Neural crest cell (in vitro differentiated cells): ENCODE measurements at regions not wholly inside any gene's neighbourhood (a gene's known extent, or its start where the extent isn't known, plus 50 kb on each side); places are given as distances from the start of the nearest gene placed in this dataset.

Experiments
- DNase-seq: peaks from one replicate; pipeline ENCODE4 v3.0.0; 2021; ENCODE audit warnings: low read depth, mixed read lengths, low spot score
- H3K27ac Mint-ChIP-seq: one replicate; pipeline ENCODE4 v1.8.0; 2021; ENCODE audit warnings: mild to moderate bottlenecking, mixed read lengths; ENCODE audit not compliant: unreplicated experiment
- H3K27me3 Mint-ChIP-seq: 2 replicates; pipeline ENCODE4 v1.8.0; 2021; ENCODE audit warnings: low read depth, mild to moderate bottlenecking, mixed read lengths
- H3K36me3 Mint-ChIP-seq: 2 replicates; pipeline ENCODE4 v1.8.0; 2021; ENCODE audit warnings: low read depth, mild to moderate bottlenecking, mixed read lengths
- H3K4me1 Mint-ChIP-seq: 2 replicates; pipeline ENCODE4 v1.8.0; 2021; ENCODE audit warnings: mixed read lengths
- H3K4me3 Mint-ChIP-seq: one replicate; pipeline ENCODE4 v1.8.0; 2021; ENCODE audit warnings: mild to moderate bottlenecking, mixed read lengths
- H3K9me3 Mint-ChIP-seq: 2 replicates; pipeline ENCODE4 v1.8.0; 2021; ENCODE audit warnings: mixed read lengths
- CTCF ChIP-seq: fragments of 200-600 bp; sonication (generic); conservative IDR thresholded peaks from 2 replicates; pipeline ENCODE4 v1.5.0; 2021; ENCODE audit warnings: antibody characterized with exemption, mild to moderate bottlenecking

GRCh38 chr7:119969763-119970162, 303.2 kb upstream of the KCND2 start:
- peaks cover 6% of the 10 kb centered on the region for H3K4me1 Mint-ChIP-seq
- H3K27me3 Mint-ChIP-seq, result no peaks in the 10 kb centered on the region
- H3K4me3 Mint-ChIP-seq, result no peak overlapping the region
- TF ChIP-seq CTCF, result no peak
- DNase-seq, result no peak
- H3K27ac Mint-ChIP-seq, result no peak overlapping the region
- no peaks in the 10 kb centered on the region for H3K9me3 Mint-ChIP-seq
- H3K36me3 Mint-ChIP-seq, result no peaks in the 10 kb centered on the region

GRCh38 chr7:119974972-119975371, 298.0 kb upstream of the KCND2 start:
- Mint-ChIP-seq H3K4me1 (no peaks in the 10 kb centered on the region), H3K36me3 (no peaks in the 10 kb centered on the region), H3K27me3 (no peaks in the 10 kb centered on the region), H3K9me3 (no peaks in the 10 kb centered on the region), H3K4me3 (no peak overlapping the region), H3K27ac (no peak overlapping the region)
- no peak for DNase-seq
- TF ChIP-seq CTCF, result no peak

GRCh38 chr7:119982884-119983283, 290.1 kb upstream of the KCND2 start:
- no peak for TF ChIP-seq CTCF
- H3K27me3 Mint-ChIP-seq, result no peaks in the 10 kb centered on the region
- no peak overlapping the region for H3K27ac Mint-ChIP-seq
- no peaks in the 10 kb centered on the region for H3K36me3 Mint-ChIP-seq
- no peak for DNase-seq
- no peak overlapping the region for H3K4me3 Mint-ChIP-seq
- no peaks in the 10 kb centered on the region for H3K4me1 Mint-ChIP-seq
- H3K9me3 Mint-ChIP-seq, result peaks cover 2% of the 10 kb centered on the region

- Mint-ChIP-seq H3K4me3 (no peak overlapping the region), H3K27me3 (no peaks in the 10 kb centered on the region), H3K4me1 (no peaks in the 10 kb centered on the region)
Observed at GRCh38 chr7:119983468-119983867, 289.5 kb upstream of the KCND2 start.

GRCh38 chr7:119984247-119984646, 288.7 kb upstream of the KCND2 start:
- Mint-ChIP-seq H3K36me3 (no peaks in the 10 kb centered on the region), H3K4me3 (no peak overlapping the region), H3K4me1 (no peaks in the 10 kb centered on the region), H3K27ac (no peak overlapping the region), H3K27me3 (no peaks in the 10 kb centered on the region), H3K9me3 (peaks cover 2% of the 10 kb centered on the region)
- no peak for DNase-seq
- no peak for TF ChIP-seq CTCF

More at GRCh38 chr7:119983468-119983867, 289.5 kb upstream of the KCND2 start:
- Mint-ChIP-seq H3K36me3 (no peaks in the 10 kb centered on the region), H3K9me3 (peaks cover 2% of the 10 kb centered on the region), H3K27ac (no peak overlapping the region)
- DNase-seq, result no peak
- no peak for TF ChIP-seq CTCF

GRCh38 chr7:119988401-119988800, 284.6 kb upstream of the KCND2 start:
- Mint-ChIP-seq H3K4me3 (no peak overlapping the region), H3K27ac (no peak overlapping the region), H3K4me1 (no peaks in the 10 kb centered on the region), H3K27me3 (no peaks in the 10 kb centered on the region), H3K9me3 (peaks cover 10% of the 10 kb centered on the region), H3K36me3 (no peaks in the 10 kb centered on the region)
- TF ChIP-seq CTCF, result no peak
- no peak for DNase-seq
